HCT116 (cell line): ENCODE measurements at regions not wholly inside any gene's neighbourhood (a gene's known extent, or its start where the extent isn't known, plus 50 kb on each side); places are given as distances from the start of the nearest gene placed in this dataset.

ENCODE experiments used
- ATAC-seq: fragments of 200-7000 bp; cut with Tn5 transposase; 2 replicates; pipeline ENCODE4 v1.9.1; 2020; ENCODE audit warnings: mild to moderate bottlenecking, moderate library complexity
- BruUV-seq: library from RNA; stranded (reverse); fragments of 400-500 nt; replicated peaks from 2 replicates; lab custom pipeline; 2021; lab: Mats Ljungman, UMichigan
- CTCF ChIA-PET: fragments of 300-600 bp; sonication (Branson Sonifier 250); formaldehyde crosslinking; loops from one replicate; lab custom pipeline; 2021; ENCODE audit warnings: antibody characterized with exemption; lab: Charles Lee
- POLR2A ChIA-PET: fragments of 300-600, 350-600 bp; sonication (Branson Sonifier 250); formaldehyde crosslinking; loops from one replicate; lab custom pipeline; 2021; ENCODE audit warnings: antibody characterized with exemption; lab: Charles Lee
- RAD21 ChIA-PET, 2 experiments: fragments of 300-600 bp; sonication (Branson Sonifier 250); formaldehyde crosslinking; loops; one replicate each; lab custom pipeline; 2023; ENCODE audit warnings: low total read pairs in 2 of 2; ENCODE audit not compliant: uncharacterized antibody in 2 of 2, unreplicated experiment in 2 of 2, low non-redundant PET in 1 of 2; lab: Charles Lee
- DNase-seq: peaks from one replicate; pipeline ENCODE4 v3.0.0-alpha.2; 2010; ENCODE audit warnings: low read depth, low spot score
- H2AFZ ChIP-seq: fragments of 200-600 bp; shearing (Covaris generic), sonication (generic); 2 replicates; pipeline ENCODE4 v1.6.1; 2017; ENCODE audit warnings: low read depth, mixed run types, mixed read lengths, antibody characterized with exemption, low read length; ENCODE audit not compliant: poor library complexity, severe bottlenecking
- H3K27ac ChIP-seq: 2 replicates; pipeline ENCODE4 v1.5.1; 2012; ENCODE audit warnings: low read depth, low read length
- H3K27me3 ChIP-seq: fragments of 200-600 bp; sonication (generic); 2 replicates; pipeline ENCODE4 v1.6.1; 2016; ENCODE audit warnings: mixed run types, low read length, mixed read lengths; ENCODE audit not compliant: insufficient read depth
- H3K36me3 ChIP-seq, 2 experiments: fragments of 200-500 bp in 1 of 2; fragments of 200-600 bp in 1 of 2; sonication (Bioruptor generic) in 1 of 2; sonication (generic) in 1 of 2; 2 replicates each; pipeline versions ENCODE4 v1.5.1 to v1.6.1; 2014 to 2016; ENCODE audit warnings: low read length in 2 of 2, inconsistent platforms in 1 of 2, mixed read lengths in 1 of 2, mixed run types in 1 of 2; ENCODE audit not compliant: insufficient read depth in 2 of 2, control insufficient read depth in 1 of 2
- H3K4me1 ChIP-seq, 2 experiments: fragments of 200-600 bp in 1 of 2; sonication (generic) in 1 of 2; 2 replicates each; pipeline versions ENCODE4 v1.5.1 to v1.6.1; 2012 to 2017; ENCODE audit warnings: low read length in 2 of 2, inconsistent platforms in 1 of 2, mild to moderate bottlenecking in 1 of 2, mixed read lengths in 1 of 2, mixed run types in 1 of 2, moderate library complexity in 1 of 2; ENCODE audit not compliant: insufficient read depth in 2 of 2, control insufficient read depth in 1 of 2
- H3K4me2 ChIP-seq: fragments of 200-600 bp; sonication (generic); 2 replicates; pipeline ENCODE4 v1.6.1; 2017; ENCODE audit warnings: mixed run types, low read length, mixed read lengths
- H3K4me3 ChIP-seq, 2 experiments: fragments of 200-600 bp in 1 of 2; sonication (generic) in 1 of 2; replicated peaks in 1 of 2; 2 replicates each; pipeline ENCODE4 v1.5.1; 2011 to 2016; ENCODE audit warnings: low read length in 2 of 2, control low read depth in 1 of 2, low read depth in 1 of 2, mild to moderate bottlenecking in 1 of 2, mixed read lengths in 1 of 2, mixed run types in 1 of 2
- H3K79me2 ChIP-seq: fragments of 200-600 bp; sonication (generic); 2 replicates; pipeline ENCODE4 v1.6.1; 2017; ENCODE audit warnings: mild to moderate bottlenecking, mixed run types, low read length, moderate library complexity, mixed read lengths; ENCODE audit not compliant: insufficient read depth
- H3K9ac ChIP-seq: fragments of 200-600 bp; sonication (generic); 2 replicates; pipeline ENCODE4 v1.6.1; 2016; ENCODE audit warnings: low read length, mixed read lengths
- H3K9me2 ChIP-seq: fragments of 200-600 bp; sonication (generic), shearing (Covaris generic); 2 replicates; pipeline ENCODE4 v1.6.1; 2017; ENCODE audit warnings: mixed run types, mild to moderate bottlenecking, moderate library complexity; ENCODE audit not compliant: insufficient read depth
- H3K9me3 ChIP-seq, 2 experiments: fragments of 200-500 bp in 1 of 2; fragments of 200-600 bp in 1 of 2; sonication (Bioruptor generic) in 1 of 2; sonication (generic) in 1 of 2; 2 replicates each; pipeline ENCODE4 v1.6.1; 2014 to 2017; ENCODE audit warnings: low read length in 2 of 2, mixed read lengths in 2 of 2, inconsistent platforms in 1 of 2, low read depth in 1 of 2, mild to moderate bottlenecking in 1 of 2, mixed run types in 1 of 2, moderate library complexity in 1 of 2; ENCODE audit not compliant: control insufficient read depth in 1 of 2, insufficient read depth in 1 of 2
- H4K20me1 ChIP-seq: fragments of 200-600 bp; sonication (generic), shearing (Covaris generic); 2 replicates; pipeline ENCODE4 v1.6.1; 2017; ENCODE audit warnings: mixed run types, mild to moderate bottlenecking, moderate library complexity; ENCODE audit not compliant: insufficient read depth
- CBX3 ChIP-seq: IDR thresholded peaks from 2 replicates; pipeline ENCODE4 v1.6.1; 2012; ENCODE audit warnings: low read depth
- CEBPB ChIP-seq: IDR thresholded peaks from 2 replicates; pipeline ENCODE4 v1.6.1; 2012; ENCODE audit warnings: low read depth
- EGR1 ChIP-seq: IDR thresholded peaks from 2 replicates; pipeline ENCODE4 v1.6.1; 2012; ENCODE audit warnings: low read depth
- ELF1 ChIP-seq: IDR thresholded peaks from 2 replicates; pipeline ENCODE4 v1.6.1; 2012; ENCODE audit warnings: low read depth, borderline replicate concordance
- EZH2 ChIP-seq: fragments of 200-600 bp; sonication (generic); IDR thresholded peaks from 2 replicates; pipeline ENCODE4 v1.6.1; 2017; ENCODE audit warnings: antibody characterized with exemption, mixed run types
- EZH2phosphoT487 ChIP-seq: fragments of 200-600 bp; IDR thresholded peaks from 2 replicates; pipeline ENCODE4 v1.6.1; 2018; ENCODE audit warnings: antibody characterized with exemption, borderline replicate concordance
- JUND ChIP-seq: IDR thresholded peaks from 2 replicates; pipeline ENCODE4 v1.6.1; 2012
- MAX ChIP-seq: IDR thresholded peaks from 2 replicates; pipeline ENCODE4 v1.6.1; 2012
- POLR2A ChIP-seq: IDR thresholded peaks from 2 replicates; pipeline ENCODE4 v1.7.0; 2011; ENCODE audit warnings: borderline replicate concordance; ENCODE audit not compliant: insufficient read depth, insufficient read length; ENCODE audit errors: extremely low read depth
- SP1 ChIP-seq: IDR thresholded peaks from 2 replicates; pipeline ENCODE4 v1.6.1; 2012; ENCODE audit warnings: low read depth
- SRF ChIP-seq: IDR thresholded peaks from 2 replicates; pipeline ENCODE4 v1.6.1; 2012; ENCODE audit warnings: low read depth
- TCF7L2 ChIP-seq: IDR thresholded peaks from 2 replicates; pipeline ENCODE4 v1.7.0; 2011; ENCODE audit warnings: borderline replicate concordance, inconsistent platforms; ENCODE audit not compliant: insufficient read depth, insufficient read length; ENCODE audit errors: extremely low read depth
- YY1 ChIP-seq: IDR thresholded peaks from 2 replicates; pipeline ENCODE4 v1.6.1; 2011; ENCODE audit warnings: low read length, low read depth, moderate library complexity, mild to moderate bottlenecking; ENCODE audit not compliant: insufficient replicate concordance; ENCODE audit errors: extremely low read depth
- intact Hi-C: fragments of 100-400 bp; cut with micrococcal nuclease; formaldehyde crosslinking; loops from 2 replicates; pipeline ENCODE4 v1.10.0; 2022
- TF ChIP-seq, protein P1 (sequence below), 3 experiments: fragments of 200-600 bp in 1 of 3; sonication (generic) in 1 of 3; IDR thresholded peaks in 2 of 3; conservative IDR thresholded peaks in 1 of 3; 2 replicates each; pipeline ENCODE4 v1.5.1; 2012 to 2017; ENCODE audit warnings: low read depth in 2 of 3, low read length in 2 of 3, antibody characterized with exemption in 1 of 3, borderline replicate concordance in 1 of 3, control low read depth in 1 of 3, mild to moderate bottlenecking in 1 of 3, mixed read lengths in 1 of 3, mixed run types in 1 of 3, moderate library complexity in 1 of 3; ENCODE audit not compliant: insufficient read depth in 1 of 3
- TF ChIP-seq, protein P2 (sequence below): IDR thresholded peaks from 2 replicates; pipeline ENCODE4 v1.6.1; 2012; ENCODE audit warnings: low read depth

DNA sequence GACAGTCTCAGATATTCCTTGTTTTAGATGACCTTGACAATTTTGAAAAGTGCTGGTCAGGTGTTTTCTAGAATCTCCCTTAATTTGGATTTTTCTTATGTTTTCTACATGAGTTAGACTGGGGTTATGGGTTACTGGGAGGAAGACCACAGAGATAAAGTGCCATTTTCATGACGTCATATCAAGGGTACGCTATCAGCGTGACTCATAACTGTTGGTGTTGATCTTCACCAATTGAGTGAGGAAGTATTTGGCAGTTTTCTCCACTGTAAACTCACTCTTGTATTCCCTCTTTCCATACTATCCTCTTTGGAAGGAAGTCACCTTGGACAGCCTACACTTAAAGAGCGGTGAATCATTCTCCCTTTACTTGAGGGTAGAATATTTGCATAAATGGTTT lies 56.9 kb downstream of the MAGEC1 start:
- Histone ChIP-seq H3K4me2 (no peak overlapping the region), H2AFZ (no peak overlapping the region), H3K27ac (no peak overlapping the region), H3K36me3 (no peaks in the 10 kb centered on the region), H3K79me2 (no peaks in the 10 kb centered on the region), H3K4me1 (no peaks in the 10 kb centered on the region), H3K4me3 (no peak overlapping the region), H3K9ac (no peak overlapping the region), H3K9me3 (no peaks in the 10 kb centered on the region), H4K20me1 (no peaks in the 10 kb centered on the region), H3K9me2 (no peaks in the 10 kb centered on the region), H3K27me3 (no peaks in the 10 kb centered on the region)
- RAD21 ChIA-PET: no interaction called here
- TF ChIP-seq SRF (no peak), POLR2A (no peak), JUND (no peak), YY1 (no peak), EGR1 (no peak), TCF7L2 (no peak), EZH2 (no peak), CEBPB (no peak), MAX (no peak), CBX3 (no peak), SP1 (no peak), ELF1 (no peak), EZH2phosphoT487 (no peak)
- TF ChIP-seq, protein P1, sequence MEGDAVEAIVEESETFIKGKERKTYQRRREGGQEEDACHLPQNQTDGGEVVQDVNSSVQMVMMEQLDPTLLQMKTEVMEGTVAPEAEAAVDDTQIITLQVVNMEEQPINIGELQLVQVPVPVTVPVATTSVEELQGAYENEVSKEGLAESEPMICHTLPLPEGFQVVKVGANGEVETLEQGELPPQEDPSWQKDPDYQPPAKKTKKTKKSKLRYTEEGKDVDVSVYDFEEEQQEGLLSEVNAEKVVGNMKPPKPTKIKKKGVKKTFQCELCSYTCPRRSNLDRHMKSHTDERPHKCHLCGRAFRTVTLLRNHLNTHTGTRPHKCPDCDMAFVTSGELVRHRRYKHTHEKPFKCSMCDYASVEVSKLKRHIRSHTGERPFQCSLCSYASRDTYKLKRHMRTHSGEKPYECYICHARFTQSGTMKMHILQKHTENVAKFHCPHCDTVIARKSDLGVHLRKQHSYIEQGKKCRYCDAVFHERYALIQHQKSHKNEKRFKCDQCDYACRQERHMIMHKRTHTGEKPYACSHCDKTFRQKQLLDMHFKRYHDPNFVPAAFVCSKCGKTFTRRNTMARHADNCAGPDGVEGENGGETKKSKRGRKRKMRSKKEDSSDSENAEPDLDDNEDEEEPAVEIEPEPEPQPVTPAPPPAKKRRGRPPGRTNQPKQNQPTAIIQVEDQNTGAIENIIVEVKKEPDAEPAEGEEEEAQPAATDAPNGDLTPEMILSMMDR (IDR thresholded peaks at IDR 0.05 in 2 of 3, conservative IDR thresholded peaks at IDR 0.05 in 1 of 3; ENCODE audit: borderline replicate concordance in 1 of 3, insufficient read depth in 1 of 3, low read depth in 2 of 3, low read length in 2 of 3): no peak
- TF ChIP-seq, protein P2, sequence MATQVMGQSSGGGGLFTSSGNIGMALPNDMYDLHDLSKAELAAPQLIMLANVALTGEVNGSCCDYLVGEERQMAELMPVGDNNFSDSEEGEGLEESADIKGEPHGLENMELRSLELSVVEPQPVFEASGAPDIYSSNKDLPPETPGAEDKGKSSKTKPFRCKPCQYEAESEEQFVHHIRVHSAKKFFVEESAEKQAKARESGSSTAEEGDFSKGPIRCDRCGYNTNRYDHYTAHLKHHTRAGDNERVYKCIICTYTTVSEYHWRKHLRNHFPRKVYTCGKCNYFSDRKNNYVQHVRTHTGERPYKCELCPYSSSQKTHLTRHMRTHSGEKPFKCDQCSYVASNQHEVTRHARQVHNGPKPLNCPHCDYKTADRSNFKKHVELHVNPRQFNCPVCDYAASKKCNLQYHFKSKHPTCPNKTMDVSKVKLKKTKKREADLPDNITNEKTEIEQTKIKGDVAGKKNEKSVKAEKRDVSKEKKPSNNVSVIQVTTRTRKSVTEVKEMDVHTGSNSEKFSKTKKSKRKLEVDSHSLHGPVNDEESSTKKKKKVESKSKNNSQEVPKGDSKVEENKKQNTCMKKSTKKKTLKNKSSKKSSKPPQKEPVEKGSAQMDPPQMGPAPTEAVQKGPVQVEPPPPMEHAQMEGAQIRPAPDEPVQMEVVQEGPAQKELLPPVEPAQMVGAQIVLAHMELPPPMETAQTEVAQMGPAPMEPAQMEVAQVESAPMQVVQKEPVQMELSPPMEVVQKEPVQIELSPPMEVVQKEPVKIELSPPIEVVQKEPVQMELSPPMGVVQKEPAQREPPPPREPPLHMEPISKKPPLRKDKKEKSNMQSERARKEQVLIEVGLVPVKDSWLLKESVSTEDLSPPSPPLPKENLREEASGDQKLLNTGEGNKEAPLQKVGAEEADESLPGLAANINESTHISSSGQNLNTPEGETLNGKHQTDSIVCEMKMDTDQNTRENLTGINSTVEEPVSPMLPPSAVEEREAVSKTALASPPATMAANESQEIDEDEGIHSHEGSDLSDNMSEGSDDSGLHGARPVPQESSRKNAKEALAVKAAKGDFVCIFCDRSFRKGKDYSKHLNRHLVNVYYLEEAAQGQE: no peak
- DNase-seq: no peak
- intact Hi-C loops: no loop called here
- no TSS peak for BruUV-seq
- CTCF ChIA-PET: no interaction called here
- POLR2A ChIA-PET: no interaction called here
- no peak for ATAC-seq
